K562 (cell line): ENCODE measurements at regions not wholly inside any gene's neighbourhood (a gene's known extent, or its start where the extent isn't known, plus 50 kb on each side); places are given as distances from the start of the nearest gene placed in this dataset.
"Not testable (repeated sequence)": the region's sequence is repeated elsewhere in the genome, so short reads cannot be mapped to it uniquely, and the experiment has no call there.

ENCODE experiments used
- ATAC-seq: fragments of 200-7000 bp; cut with Tn5 transposase; 3 replicates; pipeline ENCODE4 v1.9.1; 2020; ENCODE audit warnings: moderate library complexity
- BruUV-seq: library from RNA; stranded (reverse); fragments of 400-500 nt; replicated peaks from 2 replicates; lab custom pipeline; 2021; lab: Mats Ljungman, UMichigan
- CTCF ChIA-PET: fragments of 300-600 bp; formaldehyde crosslinking; extraction: SDS; loops from one replicate; lab custom pipeline; 2021; ENCODE audit warnings: low intra/inter-chr PET ratio; lab: Yijun Ruan, JAX
- POLR2A ChIA-PET: fragments of 300-600, 350-650 bp; sonication (Branson Sonifier 250); formaldehyde crosslinking; extraction: SDS; loops from one replicate; lab custom pipeline; 2021; ENCODE audit warnings: antibody characterized with exemption, inconsistent platforms; lab: Yijun Ruan, JAX
- DNase-seq, 4 experiments: peaks; one replicate each; pipeline versions ENCODE4 v3.0.0 to v3.0.0-alpha.2; 2011 to 2018; ENCODE audit warnings: low spot score in 3 of 4, mixed read lengths in 3 of 4; ENCODE audit errors: extremely low read depth in 1 of 4
- FAIRE-seq: peaks from 2 replicates; lab custom pipeline; 2011; peaks lifted over from hg19 to GRCh38; lab: Jason Lieb, UNC
- H2AFZ ChIP-seq: 2 replicates; pipeline ENCODE4 v1.6.0; 2011; ENCODE audit warnings: low read depth, low read length, control low read depth, inconsistent platforms
- H3K27ac ChIP-seq: fragments of 200-600 bp; 3 replicates; pipeline ENCODE4 v1.8.0; 2011; ENCODE audit warnings: low read depth, mild to moderate bottlenecking, control low read depth, inconsistent platforms, low read length, moderate library complexity, mixed read lengths; ENCODE audit errors: extremely low read depth
- H3K27me3 ChIP-seq, 2 experiments: fragments of 300-600 bp in 1 of 2; 2 replicates in 1 of 2; 3 replicates in 1 of 2; pipeline versions ENCODE4 v1.6.0 to v1.8.0; 2011; ENCODE audit warnings: inconsistent platforms in 2 of 2, low read length in 2 of 2, mild to moderate bottlenecking in 1 of 2, mixed read lengths in 1 of 2, moderate library complexity in 1 of 2; ENCODE audit not compliant: control insufficient read depth in 2 of 2, insufficient read depth in 2 of 2
- H3K36me3 ChIP-seq: fragments of 300-600 bp; 3 replicates; pipeline ENCODE4 v1.8.0; 2011; ENCODE audit warnings: mild to moderate bottlenecking, low read length, inconsistent platforms; ENCODE audit not compliant: control insufficient read depth, insufficient read depth
- H3K4me1 ChIP-seq, 2 experiments: fragments of 200-600 bp in 1 of 2; replicated peaks in 1 of 2; 2 replicates in 1 of 2; 3 replicates in 1 of 2; pipeline versions ENCODE4 v1.5.1 to v1.8.0; 2011; ENCODE audit warnings: inconsistent platforms in 2 of 2, low read length in 2 of 2, mild to moderate bottlenecking in 1 of 2, mixed read lengths in 1 of 2, moderate library complexity in 1 of 2; ENCODE audit not compliant: control insufficient read depth in 2 of 2, insufficient read depth in 2 of 2
- H3K4me2 ChIP-seq: 2 replicates; pipeline ENCODE4 v1.6.1; 2011; ENCODE audit warnings: low read length, control low read depth, inconsistent platforms, mixed read lengths; ENCODE audit not compliant: insufficient read depth
- H3K4me3 ChIP-seq: fragments of 200-600 bp; sonication (generic), shearing (Covaris generic); 2 replicates; pipeline ENCODE4 v1.5.1; 2016; ENCODE audit warnings: control low read depth, inconsistent platforms
- H3K79me2 ChIP-seq: fragments of 200-600 bp; 3 replicates; pipeline ENCODE4 v1.8.0; 2011; ENCODE audit warnings: low read length, inconsistent platforms; ENCODE audit not compliant: control insufficient read depth, insufficient read depth
- H3K9ac ChIP-seq, 2 experiments: 2 replicates each; pipeline versions ENCODE4 v1.6.0 to v1.6.1; 2011; ENCODE audit warnings: low read depth in 2 of 2, low read length in 2 of 2, control low read depth in 1 of 2, inconsistent platforms in 1 of 2, mild to moderate bottlenecking in 1 of 2, mixed read lengths in 1 of 2; ENCODE audit not compliant: insufficient read depth in 1 of 2
- H3K9me1 ChIP-seq: one replicate; pipeline ENCODE4 v1.6.0; 2011; ENCODE audit warnings: inconsistent platforms, mild to moderate bottlenecking, low read length, moderate library complexity; ENCODE audit not compliant: control insufficient read depth, insufficient read depth
- H3K9me3 ChIP-seq: replicated peaks from 2 replicates; pipeline ENCODE4 v1.5.1; 2011; ENCODE audit warnings: low read depth, low read length, inconsistent platforms; ENCODE audit not compliant: control insufficient read depth, insufficient read depth
- H4K20me1 ChIP-seq: replicated peaks from 2 replicates; pipeline ENCODE4 v1.6.1; 2011; ENCODE audit warnings: low read length, inconsistent platforms, mixed read lengths; ENCODE audit not compliant: control insufficient read depth, insufficient read depth
- CBFA2T2 ChIP-seq: fragments of 450-650 bp; conservative IDR thresholded peaks from 2 replicates; pipeline ENCODE4 v1.6.1; 2017; ENCODE audit warnings: mild to moderate bottlenecking
- CHD4 ChIP-seq: fragments of 200-600 bp; sonication (generic); IDR thresholded peaks from 3 replicates; pipeline ENCODE4 v1.6.1; 2012; ENCODE audit warnings: low read depth, mild to moderate bottlenecking, mixed read lengths, low read length, inconsistent platforms; ENCODE audit not compliant: insufficient read depth, insufficient replicate concordance, poor library complexity, severe bottlenecking
- GTF2A2 ChIP-seq: IDR thresholded peaks from 2 replicates; pipeline ENCODE4 v1.6.1; 2016; ENCODE audit warnings: mild to moderate bottlenecking, missing genetic modification characterization, missing compliant biosample characterization
- HOXB6 ChIP-seq: fragments of 250-450 bp; sonication (Bioruptor Pico); IDR thresholded peaks from 2 replicates; pipeline ENCODE4 v1.5.1; 2022; ENCODE audit warnings: mild to moderate bottlenecking, borderline replicate concordance
- RAD51 ChIP-seq: fragments of 450-650 bp; IDR thresholded peaks from 2 replicates; pipeline ENCODE4 v1.7.1; 2016; ENCODE audit warnings: low read depth, mild to moderate bottlenecking, borderline replicate concordance
- RFX1 ChIP-seq: fragments of 450-650 bp; IDR thresholded peaks from 2 replicates; pipeline ENCODE4 v1.6.1; 2016; ENCODE audit warnings: mild to moderate bottlenecking, moderate library complexity
- SMARCC2 ChIP-seq: fragments of 450-650 bp; IDR thresholded peaks from 2 replicates; pipeline ENCODE4 v1.6.1; 2017; ENCODE audit warnings: antibody characterized with exemption, moderate library complexity, mild to moderate bottlenecking, low read depth
- ZNF24 ChIP-seq: fragments of 450-650 bp; IDR thresholded peaks from 2 replicates; pipeline ENCODE4 v1.6.1; 2016
- ZNF316 ChIP-seq: fragments of 450-650 bp; IDR thresholded peaks from 2 replicates; pipeline ENCODE4 v1.6.1; 2016
- ZNF778 ChIP-seq: fragments of 450-650 bp; formaldehyde crosslinking; IDR thresholded peaks from 2 replicates; pipeline ENCODE4 v1.4.0; 2020; ENCODE audit warnings: mild to moderate bottlenecking, moderate library complexity
- WGBS: fragments of 100-300 bp; shearing (Covaris generic); methylation state at CpG from one replicate; pipeline ENCODE4 v1.1.6; 2016; ENCODE audit warnings: low coverage, mixed read lengths; ENCODE audit not compliant: insufficient coverage; ENCODE audit errors: missing lambda C conversion rate; 5-methylcytosine and 5-hydroxymethylcytosine counted together
- in situ Hi-C: fragments of 300-500 bp; cut with MboI; formaldehyde crosslinking; loops from 4 replicates; pipeline ENCODE4 v1.15.0; 2018; ENCODE audit warnings: inconsistent platforms, mixed read lengths
- intact Hi-C: fragments of 100-400 bp; cut with micrococcal nuclease; formaldehyde crosslinking; loops from 2 replicates; pipeline ENCODE4 v1.14.2; 2022
- TF ChIP-seq, protein P1 (sequence below): fragments of 450-650 bp; formaldehyde crosslinking; IDR thresholded peaks from 2 replicates; pipeline ENCODE4 v1.4.0; 2020; ENCODE audit warnings: mild to moderate bottlenecking, mixed read lengths

DNA sequence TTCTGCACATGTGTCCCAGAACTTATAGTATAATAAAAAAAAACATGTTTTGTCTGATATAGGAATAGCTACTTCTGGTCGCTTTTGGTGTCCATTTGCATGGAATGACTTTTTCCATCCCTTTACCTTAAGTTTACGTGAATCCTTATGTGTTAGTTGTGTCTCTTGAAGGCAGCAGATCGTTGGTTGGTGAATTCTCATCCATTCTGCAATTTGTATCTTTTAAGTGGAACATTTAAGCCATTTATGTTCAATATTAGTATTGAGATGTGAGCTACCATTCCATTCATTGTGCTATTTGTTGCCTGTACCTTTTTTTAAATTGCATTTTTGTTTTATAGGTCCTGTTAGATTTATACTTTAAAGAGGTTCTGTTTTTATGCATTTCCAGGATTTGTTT lies 55.1 kb upstream of the PHIP start (continued):
- TF ChIP-seq HOXB6 (CRISPR knock-in tag) = no peak
- TF ChIP-seq CHD4 = no peak
- no peak for TF ChIP-seq GTF2A2 (tag)
- TF ChIP-seq SMARCC2 = no peak
- no peak for TF ChIP-seq RFX1
- no peak for TF ChIP-seq ZNF778
- TF ChIP-seq ZNF24 = no peak
- no peak for TF ChIP-seq ZNF316

DNA sequence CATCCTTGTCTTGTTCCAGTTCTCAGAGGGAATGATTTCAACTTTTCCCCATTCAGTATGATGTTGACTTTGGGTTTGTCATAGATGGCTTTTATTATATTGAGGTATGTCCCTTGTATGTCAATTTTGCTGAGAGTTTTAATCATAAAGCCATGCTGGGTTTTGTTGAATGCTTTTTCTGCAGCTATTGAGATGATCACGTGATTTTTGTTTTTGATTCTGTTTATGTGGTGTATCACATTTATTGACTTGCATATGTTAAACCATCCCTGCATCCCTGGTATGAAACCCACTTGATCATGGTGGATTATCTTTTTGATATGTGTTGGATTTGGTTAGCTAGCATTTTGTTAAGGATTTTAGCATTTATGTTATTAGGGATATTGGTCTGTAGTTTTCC lies 53.2 kb upstream of the PHIP start:
- not testable (repeated sequence) for H3K4me1 ChIP-seq, H3K27ac ChIP-seq, BruUV-seq

More for the DNA sequence above, 53.2 kb upstream of the PHIP start:
- 0% methylated on average over 1 of the region's 1 CpG for WGBS
- H3K79me2 ChIP-seq, POLR2A ChIA-PET, H3K4me3 ChIP-seq, intact Hi-C loops, FAIRE-seq, in situ Hi-C loops, H4K20me1 ChIP-seq, H3K36me3 ChIP-seq, H2AFZ ChIP-seq, H3K9me3 ChIP-seq, DNase-seq, H3K9ac ChIP-seq, CTCF ChIA-PET, ATAC-seq, H3K27me3 ChIP-seq, H3K9me1 ChIP-seq, H3K4me2 ChIP-seq: not testable (repeated sequence)
- TF ChIP-seq RAD51 (peak; percentile 31; the same call in 1 of the 2 replicates), CBFA2T2 (peak; percentile 16; the same call in 1 of the 2 replicates)
- TF ChIP-seq, protein P1, sequence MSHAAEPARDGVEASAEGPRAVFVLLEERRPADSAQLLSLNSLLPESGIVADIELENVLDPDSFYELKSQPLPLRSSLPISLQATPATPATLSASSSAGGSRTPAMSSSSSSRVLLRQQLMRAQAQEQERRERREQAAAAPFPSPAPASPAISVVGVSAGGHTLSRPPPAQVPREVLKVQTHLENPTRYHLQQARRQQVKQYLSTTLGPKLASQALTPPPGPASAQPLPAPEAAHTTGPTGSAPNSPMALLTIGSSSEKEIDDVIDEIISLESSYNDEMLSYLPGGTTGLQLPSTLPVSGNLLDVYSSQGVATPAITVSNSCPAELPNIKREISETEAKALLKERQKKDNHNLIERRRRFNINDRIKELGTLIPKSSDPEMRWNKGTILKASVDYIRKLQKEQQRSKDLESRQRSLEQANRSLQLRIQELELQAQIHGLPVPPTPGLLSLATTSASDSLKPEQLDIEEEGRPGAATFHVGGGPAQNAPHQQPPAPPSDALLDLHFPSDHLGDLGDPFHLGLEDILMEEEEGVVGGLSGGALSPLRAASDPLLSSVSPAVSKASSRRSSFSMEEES (CRISPR knock-in tag) = peak; percentile 90
